Epithelial cell of proximal tubule (primary cell): ENCODE measurements at regions not wholly inside any gene's neighbourhood (a gene's known extent, or its start where the extent isn't known, plus 50 kb on each side); places are given as distances from the start of the nearest gene placed in this dataset.

Experiments
- DNase-seq: peaks from one replicate; pipeline ENCODE4 v3.0.0-alpha.2; 2011; ENCODE audit warnings: low read depth
- H3K4me3 ChIP-seq: 2 replicates; pipeline ENCODE4 v1.5.1; 2011; ENCODE audit warnings: low read depth, mild to moderate bottlenecking, low read length
- TF ChIP-seq, protein P1 (sequence below): conservative IDR thresholded peaks from 2 replicates; pipeline ENCODE4 v1.5.1; 2012; ENCODE audit warnings: low read depth, mild to moderate bottlenecking, low read length

DNA sequence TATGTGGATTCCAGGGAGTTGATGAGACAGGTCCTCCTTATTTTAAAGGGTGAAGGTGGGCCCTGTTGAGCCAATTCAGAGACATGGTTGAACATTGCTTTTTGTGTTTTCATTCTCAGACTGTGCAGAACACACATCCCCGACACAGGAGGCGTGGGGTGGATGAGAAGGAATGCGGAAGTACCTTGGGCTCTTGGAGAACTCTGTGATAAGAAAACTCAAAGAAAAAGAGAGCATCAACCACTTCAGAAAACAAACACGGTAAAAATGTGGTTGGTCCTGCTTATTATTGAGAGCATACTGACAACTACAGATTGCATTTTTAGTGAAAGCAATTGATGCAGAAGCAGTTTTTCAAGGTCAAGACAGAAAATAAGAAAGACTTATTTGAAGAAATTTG lies 659.8 kb downstream of the IRX1 start:
- H3K4me3 ChIP-seq: no peak overlapping the region
- TF ChIP-seq, protein P1, sequence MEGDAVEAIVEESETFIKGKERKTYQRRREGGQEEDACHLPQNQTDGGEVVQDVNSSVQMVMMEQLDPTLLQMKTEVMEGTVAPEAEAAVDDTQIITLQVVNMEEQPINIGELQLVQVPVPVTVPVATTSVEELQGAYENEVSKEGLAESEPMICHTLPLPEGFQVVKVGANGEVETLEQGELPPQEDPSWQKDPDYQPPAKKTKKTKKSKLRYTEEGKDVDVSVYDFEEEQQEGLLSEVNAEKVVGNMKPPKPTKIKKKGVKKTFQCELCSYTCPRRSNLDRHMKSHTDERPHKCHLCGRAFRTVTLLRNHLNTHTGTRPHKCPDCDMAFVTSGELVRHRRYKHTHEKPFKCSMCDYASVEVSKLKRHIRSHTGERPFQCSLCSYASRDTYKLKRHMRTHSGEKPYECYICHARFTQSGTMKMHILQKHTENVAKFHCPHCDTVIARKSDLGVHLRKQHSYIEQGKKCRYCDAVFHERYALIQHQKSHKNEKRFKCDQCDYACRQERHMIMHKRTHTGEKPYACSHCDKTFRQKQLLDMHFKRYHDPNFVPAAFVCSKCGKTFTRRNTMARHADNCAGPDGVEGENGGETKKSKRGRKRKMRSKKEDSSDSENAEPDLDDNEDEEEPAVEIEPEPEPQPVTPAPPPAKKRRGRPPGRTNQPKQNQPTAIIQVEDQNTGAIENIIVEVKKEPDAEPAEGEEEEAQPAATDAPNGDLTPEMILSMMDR: no peak
- no peak for DNase-seq

DNA sequence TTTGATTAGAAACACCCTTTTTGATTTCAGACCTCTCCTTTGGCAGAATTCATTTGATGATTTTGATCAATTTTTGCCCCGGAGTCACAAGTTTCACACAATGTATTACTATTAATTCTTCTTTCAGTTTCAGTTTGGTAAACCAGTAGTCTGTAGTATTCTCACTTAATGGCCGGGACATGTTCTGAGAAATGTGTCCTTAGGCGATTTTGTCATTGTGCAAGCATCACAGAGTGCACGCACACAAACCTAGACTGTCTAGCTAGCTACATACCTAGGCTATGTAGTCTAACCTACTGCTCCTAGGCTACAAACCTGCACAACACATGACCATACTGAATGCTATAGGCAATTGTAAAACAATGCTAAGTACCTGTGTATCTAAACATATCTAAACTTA lies 662.5 kb downstream of the IRX1 start:
- DNase-seq: no peak
- TF ChIP-seq, protein P1: no peak

DNA sequence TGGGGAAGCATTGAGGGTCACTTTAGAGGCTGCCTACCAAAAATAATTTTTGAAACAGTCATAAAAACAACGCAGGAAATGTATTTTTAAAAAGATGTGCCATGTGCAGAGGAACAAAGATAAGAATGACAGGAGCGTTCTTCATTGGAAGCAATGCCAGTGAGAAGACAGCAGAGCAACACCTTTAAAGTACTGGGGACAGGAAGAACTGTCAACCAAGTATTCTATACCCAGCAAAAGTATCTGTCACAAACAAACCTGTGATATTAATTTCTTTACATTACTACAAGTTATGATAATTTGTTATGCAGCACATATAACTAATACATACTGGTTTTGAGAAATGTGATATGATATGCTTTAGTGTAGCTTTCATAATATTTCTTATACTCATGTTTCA lies 675.6 kb downstream of the IRX1 start:
- TF ChIP-seq, protein P1: no peak
- no peak overlapping the region for H3K4me3 ChIP-seq
- no peak for DNase-seq

More for the DNA sequence above, 662.5 kb downstream of the IRX1 start:
- no peak overlapping the region for H3K4me3 ChIP-seq

DNA sequence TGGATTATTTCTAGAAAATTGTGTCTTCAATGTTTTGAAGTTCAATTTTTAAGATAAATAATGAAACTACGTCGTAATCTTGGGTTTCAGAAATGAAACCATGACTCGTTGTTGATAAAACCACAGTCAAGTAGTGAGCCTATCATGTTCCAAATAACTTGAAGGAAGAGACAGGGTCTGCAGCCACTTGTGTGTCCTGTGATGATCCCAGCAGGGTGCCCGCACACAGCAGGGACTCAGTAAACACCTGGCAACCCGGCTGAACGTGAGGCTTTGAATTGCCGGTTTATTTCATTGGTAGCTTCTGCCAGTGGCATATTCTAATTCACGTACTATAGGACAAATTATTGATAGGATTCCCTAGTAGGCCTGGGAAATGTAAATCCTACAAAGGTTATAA lies 679.6 kb downstream of the IRX1 start:
- TF ChIP-seq, protein P1: no peak
- H3K4me3 ChIP-seq: no peak overlapping the region
- DNase-seq: no peak

DNA sequence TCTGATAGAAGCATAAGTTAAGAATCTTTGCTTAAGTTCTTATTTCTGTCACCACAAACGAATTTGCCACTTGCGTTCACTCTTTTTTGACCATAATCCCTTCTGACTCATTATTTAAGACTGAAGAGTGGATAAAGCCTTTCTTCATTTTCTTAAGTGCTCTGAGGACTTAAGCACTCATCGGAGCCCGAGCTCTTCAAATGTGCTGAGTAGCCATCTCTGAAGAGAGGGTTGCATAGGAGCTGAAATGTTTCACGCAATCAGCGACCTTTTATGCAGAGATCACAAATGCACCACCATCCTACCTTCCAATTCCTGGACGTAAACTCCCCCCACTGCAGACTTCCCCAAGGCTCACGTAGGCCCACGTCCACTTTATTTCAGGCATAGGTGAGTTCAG lies 699.2 kb downstream of the IRX1 start:
- TF ChIP-seq, protein P1: no peak
- no peak overlapping the region for H3K4me3 ChIP-seq
- DNase-seq: no peak

DNA sequence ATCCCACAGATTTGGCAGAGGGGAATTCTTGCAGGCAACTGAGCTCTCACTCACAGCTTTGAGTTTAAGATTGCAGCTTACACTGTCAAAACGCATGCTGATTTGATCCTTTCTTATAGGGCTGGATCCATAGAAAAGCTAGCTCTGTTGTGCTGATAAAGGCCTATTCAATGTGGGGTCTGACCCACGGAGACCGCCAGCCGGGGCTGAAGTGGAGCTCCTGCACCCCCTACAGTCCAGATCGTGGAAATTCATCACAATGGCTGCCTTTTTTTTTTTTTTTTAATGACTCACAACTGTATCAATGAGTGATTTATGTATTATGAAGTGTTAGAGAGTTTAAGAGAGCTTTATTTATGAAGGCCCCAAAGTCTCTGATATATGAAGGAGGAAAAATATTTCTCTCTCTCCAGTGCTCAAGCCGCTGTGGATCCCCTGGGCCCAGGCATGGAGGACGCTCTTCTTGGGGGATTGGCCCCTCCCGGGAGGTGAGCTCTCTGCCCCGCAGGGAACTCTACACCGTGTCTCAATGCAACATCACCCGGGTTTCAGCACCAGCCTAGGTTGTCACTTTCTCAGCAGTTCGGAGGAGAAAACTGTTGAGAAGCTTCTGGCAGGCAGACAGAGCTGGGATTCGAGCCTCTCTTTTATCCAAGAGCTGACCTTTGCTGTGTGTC lies 700.2 kb downstream of the IRX1 start:
- TF ChIP-seq, protein P1: peak; percentile 25
- no peak overlapping the region for H3K4me3 ChIP-seq
- DNase-seq: no peak

DNA sequence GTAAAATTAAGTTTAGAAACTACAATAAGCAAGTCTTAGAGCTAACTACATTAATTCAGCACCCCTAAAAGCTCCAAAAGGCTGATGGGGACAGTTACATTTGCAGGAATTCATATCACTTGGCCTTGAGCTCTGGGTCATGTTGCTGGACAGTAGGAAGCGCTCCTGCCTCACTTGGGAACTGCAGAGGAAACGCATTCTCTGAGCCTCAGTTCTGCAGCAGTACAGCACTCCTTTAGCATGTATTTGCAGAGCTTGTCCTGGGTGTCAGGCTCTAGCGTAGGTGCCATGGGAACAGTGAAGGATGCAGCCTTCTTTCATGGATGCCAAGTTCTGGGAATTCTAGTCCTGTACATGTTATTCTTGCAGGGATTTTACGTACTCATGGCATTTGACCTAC lies 710.4 kb downstream of the IRX1 start:
- H3K4me3 ChIP-seq: no peak overlapping the region
- TF ChIP-seq, protein P1: no peak
- DNase-seq: no peak
